ENCODE measurements at regions not wholly inside any gene's neighbourhood (a gene's known extent, or its start where the extent isn't known, plus 50 kb on each side); places are given as distances from the start of the nearest gene placed in this dataset.

DNA sequence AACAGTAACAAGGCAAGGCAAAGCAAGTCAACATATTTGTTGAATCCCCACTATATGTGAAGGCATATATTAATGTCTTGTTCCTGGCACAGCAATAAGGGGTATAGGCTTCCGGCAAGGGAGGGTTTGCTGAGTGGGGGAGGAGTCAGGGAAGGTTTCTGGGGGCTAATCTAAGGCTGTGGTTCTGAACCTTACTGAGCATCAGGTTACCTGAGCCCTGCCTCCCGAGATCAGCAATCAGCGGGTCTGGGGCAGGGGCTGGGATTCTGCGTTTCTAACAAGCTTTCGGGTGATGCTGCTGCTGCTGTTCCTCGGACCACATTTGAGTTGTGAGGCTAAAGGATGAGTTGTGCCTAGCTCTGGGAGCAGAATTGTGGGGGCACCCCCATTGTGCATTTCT is 401.7 kb upstream of the SPRED2 start:
- no peak for TF ChIP-seq CTCF (IDR thresholded peaks at IDR 0.05)
- TF ChIP-seq POLR2A (IDR thresholded peaks at IDR 0.05), result no peak

All from suprapubic skin (tissue), 3 donors.